Calu3 (cell line): ENCODE measurements at regions not wholly inside any gene's neighbourhood (a gene's known extent, or its start where the extent isn't known, plus 50 kb on each side); places are given as distances from the start of the nearest gene placed in this dataset.

Experiments used
- BruUV-seq: library from RNA; stranded (reverse); fragments of 400-500 nt; replicated peaks from 2 replicates; lab custom pipeline; 2021; lab: Mats Ljungman, UMichigan
- CTCF ChIA-PET: fragments of 300-600 bp; sonication (Branson Sonifier 250); formaldehyde crosslinking; loops from one replicate; lab custom pipeline; 2022; ENCODE audit warnings: antibody characterized with exemption; lab: Charles Lee
- DNase-seq: peaks from one replicate; pipeline ENCODE4 v3.0.0; 2022
- H3K27ac Mint-ChIP-seq: one replicate; pipeline ENCODE4 v1.8.0; 2022; ENCODE audit warnings: mixed read lengths; ENCODE audit not compliant: unreplicated experiment
- H3K27me3 Mint-ChIP-seq: one replicate; pipeline ENCODE4 v1.8.0; 2022; ENCODE audit warnings: mixed read lengths; ENCODE audit not compliant: unreplicated experiment
- H3K36me3 Mint-ChIP-seq: one replicate; pipeline ENCODE4 v1.8.0; 2022; ENCODE audit warnings: mild to moderate bottlenecking, moderate library complexity, mixed read lengths; ENCODE audit not compliant: insufficient read depth, unreplicated experiment
- H3K4me1 Mint-ChIP-seq: one replicate; pipeline ENCODE4 v1.8.0; 2022; ENCODE audit warnings: mild to moderate bottlenecking, low read depth, mixed read lengths; ENCODE audit not compliant: unreplicated experiment
- H3K4me3 Mint-ChIP-seq: one replicate; pipeline ENCODE4 v1.8.0; 2022; ENCODE audit warnings: mild to moderate bottlenecking, low read depth, moderate library complexity, mixed read lengths; ENCODE audit not compliant: unreplicated experiment
- H3K9me3 Mint-ChIP-seq: one replicate; pipeline ENCODE4 v1.8.0; 2022; ENCODE audit warnings: low read depth, mixed read lengths; ENCODE audit not compliant: unreplicated experiment
- intact Hi-C: fragments of 100-400 bp; cut with micrococcal nuclease; formaldehyde crosslinking; loops from one replicate; pipeline ENCODE4 v1.10.0; 2022; ENCODE audit not compliant: unreplicated experiment
- TF ChIP-seq, protein P1 (sequence below): fragments of 200-600 bp; IDR thresholded peaks from one replicate; pipeline ENCODE4 v1.8.0; 2022; ENCODE audit warnings: antibody characterized with exemption; ENCODE audit not compliant: unreplicated experiment

DNA sequence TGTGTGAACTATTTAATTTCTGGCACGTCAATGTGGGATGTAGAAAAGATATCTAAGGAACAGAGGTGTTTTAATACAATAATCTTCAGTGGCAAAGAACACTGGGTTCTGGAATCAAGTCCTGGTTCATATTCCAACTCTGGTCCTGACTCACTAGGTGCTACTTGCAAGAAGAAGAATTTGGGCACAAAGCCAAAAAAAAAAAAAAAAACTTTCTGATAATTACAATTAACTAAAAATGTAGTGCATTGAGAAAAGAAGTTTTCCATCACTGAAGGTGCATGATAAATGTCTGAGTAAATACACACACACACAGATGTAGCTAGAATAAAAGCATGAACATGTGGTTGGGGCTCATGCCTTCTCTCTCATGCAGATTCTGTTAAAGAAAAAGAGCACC, 424.4 kb upstream of the REG3G start:
- BruUV-seq: no TSS peak
- TF ChIP-seq, protein P1, sequence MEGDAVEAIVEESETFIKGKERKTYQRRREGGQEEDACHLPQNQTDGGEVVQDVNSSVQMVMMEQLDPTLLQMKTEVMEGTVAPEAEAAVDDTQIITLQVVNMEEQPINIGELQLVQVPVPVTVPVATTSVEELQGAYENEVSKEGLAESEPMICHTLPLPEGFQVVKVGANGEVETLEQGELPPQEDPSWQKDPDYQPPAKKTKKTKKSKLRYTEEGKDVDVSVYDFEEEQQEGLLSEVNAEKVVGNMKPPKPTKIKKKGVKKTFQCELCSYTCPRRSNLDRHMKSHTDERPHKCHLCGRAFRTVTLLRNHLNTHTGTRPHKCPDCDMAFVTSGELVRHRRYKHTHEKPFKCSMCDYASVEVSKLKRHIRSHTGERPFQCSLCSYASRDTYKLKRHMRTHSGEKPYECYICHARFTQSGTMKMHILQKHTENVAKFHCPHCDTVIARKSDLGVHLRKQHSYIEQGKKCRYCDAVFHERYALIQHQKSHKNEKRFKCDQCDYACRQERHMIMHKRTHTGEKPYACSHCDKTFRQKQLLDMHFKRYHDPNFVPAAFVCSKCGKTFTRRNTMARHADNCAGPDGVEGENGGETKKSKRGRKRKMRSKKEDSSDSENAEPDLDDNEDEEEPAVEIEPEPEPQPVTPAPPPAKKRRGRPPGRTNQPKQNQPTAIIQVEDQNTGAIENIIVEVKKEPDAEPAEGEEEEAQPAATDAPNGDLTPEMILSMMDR: no peak
- Mint-ChIP-seq H3K4me3 (no peak overlapping the region), H3K4me1 (no peaks in the 10 kb centered on the region), H3K27ac (no peak overlapping the region), H3K27me3 (no peaks in the 10 kb centered on the region), H3K9me3 (peaks cover 5% of the 10 kb centered on the region), H3K36me3 (no peaks in the 10 kb centered on the region)
- CTCF ChIA-PET: no interaction called here
- DNase-seq: no peak
- intact Hi-C loops: no loop called here

DNA sequence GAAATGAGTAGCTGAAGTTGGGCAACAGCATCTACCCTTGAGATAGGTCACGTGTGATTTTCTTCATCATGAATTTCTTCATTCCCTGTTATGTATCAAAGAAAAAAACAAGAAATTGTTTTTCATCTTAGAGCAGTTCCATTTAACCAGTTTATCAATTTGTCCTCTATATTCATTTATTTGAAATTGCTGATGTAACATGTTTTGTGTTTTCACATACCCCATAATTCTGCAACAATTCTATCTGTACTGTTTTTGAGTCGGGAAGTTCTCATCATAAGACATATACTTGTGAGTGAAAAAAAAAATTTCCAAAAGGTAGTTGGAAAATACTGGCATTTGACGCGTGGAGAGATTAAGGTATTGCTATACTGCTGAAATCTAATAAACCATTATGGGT, 422.6 kb upstream of the REG3G start:
- Mint-ChIP-seq H3K36me3 (no peaks in the 10 kb centered on the region), H3K27me3 (no peaks in the 10 kb centered on the region), H3K4me1 (no peaks in the 10 kb centered on the region), H3K4me3 (no peak overlapping the region), H3K27ac (no peak overlapping the region), H3K9me3 (peaks cover under 1% of the 10 kb centered on the region)
- TF ChIP-seq, protein P1: no peak
- BruUV-seq: no TSS peak
- CTCF ChIA-PET: no interaction called here
- no peak for DNase-seq
- intact Hi-C loops: no loop called here

DNA sequence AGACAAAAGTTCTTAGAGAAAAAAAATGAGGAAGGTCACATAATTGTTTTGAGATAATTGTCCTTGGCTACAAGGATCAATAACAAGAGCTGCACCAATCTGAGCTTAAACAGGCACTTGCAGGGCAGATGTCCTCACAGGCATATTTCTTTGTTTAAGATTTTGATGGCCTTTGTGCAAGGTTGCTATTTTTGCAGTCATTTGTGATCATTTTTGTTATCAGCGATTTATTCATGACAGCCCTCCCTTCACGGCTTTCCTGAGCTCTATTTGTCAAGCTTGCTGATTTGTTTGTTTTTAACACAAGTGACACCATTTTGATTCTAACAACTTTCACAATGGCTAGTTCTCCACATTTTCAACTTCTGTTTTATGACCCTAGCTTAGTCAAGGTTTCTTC, 418.6 kb upstream of the REG3G start:
- H3K4me1 Mint-ChIP-seq: no peaks in the 10 kb centered on the region
- H3K27me3 Mint-ChIP-seq: no peaks in the 10 kb centered on the region
- no peak overlapping the region for H3K27ac Mint-ChIP-seq
- CTCF ChIA-PET: no interaction called here
- TF ChIP-seq, protein P1: no peak
- H3K4me3 Mint-ChIP-seq: no peak overlapping the region
- no peaks in the 10 kb centered on the region for H3K36me3 Mint-ChIP-seq
- peaks cover 5% of the 10 kb centered on the region for H3K9me3 Mint-ChIP-seq
- no TSS peak for BruUV-seq
- DNase-seq: no peak
- intact Hi-C loops: no loop called here

DNA sequence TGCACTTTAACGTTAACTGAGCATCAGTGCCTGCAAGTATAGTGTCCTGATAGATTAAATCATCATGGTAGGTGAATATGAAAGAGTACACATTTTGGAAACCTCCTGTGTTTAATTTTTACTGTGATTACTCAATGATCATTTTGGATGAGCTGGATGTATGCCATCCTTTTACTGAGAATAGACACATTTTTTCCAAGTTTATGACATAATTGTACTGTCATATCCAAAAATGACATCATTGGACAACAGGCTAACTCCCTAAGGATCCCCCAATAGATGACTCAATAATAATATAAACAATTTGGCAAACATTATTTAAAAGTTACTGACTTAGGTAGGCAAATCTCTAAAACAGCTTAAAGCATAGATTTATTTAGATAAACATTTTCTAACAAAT, 410.8 kb upstream of the REG3G start:
- Mint-ChIP-seq H3K36me3 (no peaks in the 10 kb centered on the region), H3K4me3 (no peak overlapping the region), H3K4me1 (no peaks in the 10 kb centered on the region), H3K27ac (no peak overlapping the region), H3K9me3 (peaks cover 5% of the 10 kb centered on the region), H3K27me3 (no peaks in the 10 kb centered on the region)
- intact Hi-C loops: no loop called here
- CTCF ChIA-PET: no interaction called here
- DNase-seq: no peak
- TF ChIP-seq, protein P1: no peak
- no TSS peak for BruUV-seq

- Mint-ChIP-seq H3K4me1 (no peaks in the 10 kb centered on the region), H3K9me3 (peaks cover 5% of the 10 kb centered on the region), H3K36me3 (no peaks in the 10 kb centered on the region), H3K4me3 (no peak overlapping the region), H3K27me3 (no peaks in the 10 kb centered on the region), H3K27ac (no peak overlapping the region)
- TF ChIP-seq, protein P1: no peak
- intact Hi-C loops: no loop called here
- no TSS peak for BruUV-seq
- no peak for DNase-seq
- CTCF ChIA-PET: no interaction called here
Observed at GRCh38 chr2:78615956-78616355, 409.5 kb upstream of the REG3G start.
